ENCODE measurements at regions not wholly inside any gene's neighbourhood (a gene's known extent, or its start where the extent isn't known, plus 50 kb on each side); places are given as distances from the start of the nearest gene placed in this dataset.

GRCh38 chr10:131435760-131436457, 124.4 kb upstream of the TCERG1L start:
- no peak for DNase-seq
- Histone ChIP-seq H3K4me3 (no peak overlapping the region), H3K9me3 (no peaks in the 10 kb centered on the region), H3K27me3 (no peaks in the 10 kb centered on the region), H3K27ac (peak overlapping the region in 1 of 2 donors; percentile 15), H3K4me1 (peaks cover 12% of the 10 kb centered on the region), H3K36me3 (ENCODE audit: low read depth, missing control alignments) (no peaks in the 10 kb centered on the region)
- TF ChIP-seq CTCF (IDR thresholded peaks at IDR 0.05) (no peak), POLR2A (IDR thresholded peaks at IDR 0.05) (no peak)
- intact Hi-C loops (cut with DNase I; ENCODE audit: low total_unique reads): no loop called here
- WGBS, 2 donors: 48 to 70% methylated on average over 12 to 18 of the region's 18 CpGs

- Histone ChIP-seq H3K36me3 (ENCODE audit: low read depth, missing control alignments) (no peaks in the 10 kb centered on the region), H3K27ac (no peak overlapping the region), H3K4me1 (peaks cover 12% of the 10 kb centered on the region), H3K9me3 (no peaks in the 10 kb centered on the region), H3K4me3 (no peak overlapping the region), H3K27me3 (no peaks in the 10 kb centered on the region)
- 54 to 61% methylated on average over 4 of the region's 4 CpGs for WGBS, 2 donors
- TF ChIP-seq CTCF (IDR thresholded peaks at IDR 0.05): no peak
- TF ChIP-seq POLR2A (IDR thresholded peaks at IDR 0.05): no peak
- no peak for DNase-seq
- intact Hi-C loops (cut with DNase I; ENCODE audit: low total_unique reads): no loop called here
Observed at GRCh38 chr10:131436458-131436857, 124.9 kb upstream of the TCERG1L start.

GRCh38 chr10:131437556-131438475, 126.3 kb upstream of the TCERG1L start:
- no peak for TF ChIP-seq CTCF (IDR thresholded peaks at IDR 0.05)
- no peak for TF ChIP-seq POLR2A (IDR thresholded peaks at IDR 0.05)
- DNase-seq: no peak
- no peaks in the 10 kb centered on the region for H3K27me3 ChIP-seq
- H3K27ac ChIP-seq: no peak overlapping the region
- H3K9me3 ChIP-seq: no peaks in the 10 kb centered on the region
- intact Hi-C loops (cut with DNase I; ENCODE audit: low total_unique reads): no loop called here
- WGBS, 2 donors: 82 to 86% methylated on average over 8 to 13 of the region's 13 CpGs
- peaks cover 12% of the 10 kb centered on the region for H3K4me1 ChIP-seq
- H3K36me3 ChIP-seq (ENCODE audit: low read depth, missing control alignments): no peaks in the 10 kb centered on the region
- no peak overlapping the region for H3K4me3 ChIP-seq

GRCh38 chr10:131438665-131439064, 127.1 kb upstream of the TCERG1L start:
- H3K27me3 ChIP-seq: no peaks in the 10 kb centered on the region
- no peaks in the 10 kb centered on the region for H3K36me3 ChIP-seq (ENCODE audit: low read depth, missing control alignments)
- H3K27ac ChIP-seq: no peak overlapping the region
- intact Hi-C loops (cut with DNase I; ENCODE audit: low total_unique reads): no loop called here
- H3K4me3 ChIP-seq: no peak overlapping the region
- TF ChIP-seq POLR2A (IDR thresholded peaks at IDR 0.05): no peak
- TF ChIP-seq CTCF (IDR thresholded peaks at IDR 0.05): no peak
- H3K9me3 ChIP-seq: no peaks in the 10 kb centered on the region
- H3K4me1 ChIP-seq: peaks cover 12% of the 10 kb centered on the region
- DNase-seq: no peak
- WGBS, 2 donors: 71 to 88% methylated on average over 4 of the region's 4 CpGs

Measured in testis (tissue), 2 donors.